SK-N-SH treated with all-trans-retinoic acid at 6 μM for 48 hours (cell line): ENCODE measurements at regions not wholly inside any gene's neighbourhood (a gene's known extent, or its start where the extent isn't known, plus 50 kb on each side); places are given as distances from the start of the nearest gene placed in this dataset.

Source experiments
- ATAC-seq: fragments of 200-7000 bp; cut with Tn5 transposase; 3 replicates; pipeline ENCODE4 v1.9.1; 2020; ENCODE audit warnings: mild to moderate bottlenecking, moderate library complexity
- ARNTL ChIP-seq: fragments of 450-650 bp; formaldehyde crosslinking; IDR thresholded peaks from 2 replicates; pipeline ENCODE4 v1.5.0; 2020; ENCODE audit warnings: low read depth, mild to moderate bottlenecking, moderate library complexity, borderline replicate concordance
- BACH2 ChIP-seq: fragments of 250-450 bp; sonication (Bioruptor Pico); IDR thresholded peaks from 2 replicates; pipeline ENCODE4 v1.9.0; 2021; ENCODE audit warnings: mild to moderate bottlenecking, borderline replicate concordance
- CSDC2 ChIP-seq: fragments of 250-450 bp; sonication (Bioruptor Pico); IDR thresholded peaks from 2 replicates; pipeline ENCODE4 v1.5.0; 2020; ENCODE audit warnings: mild to moderate bottlenecking, moderate library complexity
- ESRRG ChIP-seq: fragments of 250-450 bp; sonication (Bioruptor Pico); IDR thresholded peaks from 2 replicates; pipeline ENCODE4 v1.6.1; 2021; ENCODE audit warnings: mild to moderate bottlenecking
- GLIS3 ChIP-seq: fragments of 250-450 bp; sonication (Bioruptor Pico); IDR thresholded peaks from 2 replicates; pipeline ENCODE4 v1.5.0; 2020; ENCODE audit warnings: mild to moderate bottlenecking, moderate library complexity
- OSR1 ChIP-seq: fragments of 250-450 bp; sonication (Bioruptor Pico); IDR thresholded peaks from 2 replicates; pipeline ENCODE4 v1.8.0; 2022; ENCODE audit warnings: moderate library complexity, mild to moderate bottlenecking, inconsistent platforms
- PATZ1 ChIP-seq: fragments of 250-450 bp; sonication (Bioruptor Pico); IDR thresholded peaks from 2 replicates; pipeline ENCODE4 v1.8.0; 2020; ENCODE audit warnings: mild to moderate bottlenecking, moderate library complexity, borderline replicate concordance
- PPARA ChIP-seq: fragments of 250-450 bp; sonication (Bioruptor Pico); IDR thresholded peaks from 2 replicates; pipeline ENCODE4 v1.5.0; 2020; ENCODE audit warnings: mild to moderate bottlenecking, borderline replicate concordance
- RARB ChIP-seq: fragments of 250-450 bp; sonication (Bioruptor Pico); IDR thresholded peaks from 2 replicates; pipeline ENCODE4 v1.8.0; 2021; ENCODE audit warnings: mild to moderate bottlenecking, moderate library complexity
- SNAI2 ChIP-seq: fragments of 250-450 bp; sonication (Bioruptor Pico); IDR thresholded peaks from 2 replicates; pipeline ENCODE4 v1.5.0; 2020; ENCODE audit warnings: mild to moderate bottlenecking, moderate library complexity
- TCF4 ChIP-seq: fragments of 250-450 bp; sonication (Bioruptor Pico); IDR thresholded peaks from 2 replicates; pipeline ENCODE4 v1.8.0; 2021; ENCODE audit warnings: mild to moderate bottlenecking, moderate library complexity, borderline replicate concordance
- TOX ChIP-seq: fragments of 250-450 bp; sonication (Bioruptor Pico); IDR thresholded peaks from 2 replicates; pipeline ENCODE4 v1.8.0; 2021; ENCODE audit warnings: mild to moderate bottlenecking, moderate library complexity, borderline replicate concordance
- TSHZ2 ChIP-seq: fragments of 250-450 bp; sonication (Bioruptor Pico); IDR thresholded peaks from 2 replicates; pipeline ENCODE4 v1.5.0; 2020; ENCODE audit warnings: mild to moderate bottlenecking, moderate library complexity
- ZC3H10 ChIP-seq: fragments of 250-450 bp; sonication (Bioruptor Pico); IDR thresholded peaks from 2 replicates; pipeline ENCODE4 v1.5.1; 2021; ENCODE audit warnings: mild to moderate bottlenecking, moderate library complexity
- ZFP3 ChIP-seq: fragments of 250-450 bp; sonication (Bioruptor Pico); IDR thresholded peaks from 2 replicates; pipeline ENCODE4 v1.5.0; 2020; ENCODE audit warnings: mild to moderate bottlenecking, moderate library complexity
- ZFP30 ChIP-seq: fragments of 450-650 bp; formaldehyde crosslinking; IDR thresholded peaks from 2 replicates; pipeline ENCODE4 v1.5.0; 2022; ENCODE audit warnings: mild to moderate bottlenecking, moderate library complexity
- ZNF565 ChIP-seq: fragments of 450-650 bp; formaldehyde crosslinking; conservative IDR thresholded peaks from 2 replicates; pipeline ENCODE4 v1.5.0; 2020; ENCODE audit warnings: low read depth, mild to moderate bottlenecking, moderate library complexity
- ZNF70 ChIP-seq: fragments of 450-650 bp; formaldehyde crosslinking; IDR thresholded peaks from 2 replicates; pipeline ENCODE4 v1.5.0; 2020; ENCODE audit warnings: mild to moderate bottlenecking, moderate library complexity
- ZNF8 ChIP-seq: fragments of 450-650 bp; formaldehyde crosslinking; IDR thresholded peaks from 2 replicates; pipeline ENCODE4 v1.5.0; 2020; ENCODE audit warnings: mild to moderate bottlenecking, moderate library complexity
- TF ChIP-seq, protein P1 (sequence below): fragments of 250-450 bp; sonication (Bioruptor Pico); IDR thresholded peaks from 2 replicates; pipeline ENCODE4 v1.5.1; 2020; ENCODE audit warnings: low read depth, mild to moderate bottlenecking, moderate library complexity
- TF ChIP-seq, protein P2 (sequence below): fragments of 250-450 bp; sonication (Bioruptor Pico); IDR thresholded peaks from 2 replicates; pipeline ENCODE4 v1.5.1; 2021; ENCODE audit warnings: mild to moderate bottlenecking, moderate library complexity
- TF ChIP-seq, protein P3 (sequence below): fragments of 250-450 bp; sonication (Bioruptor Pico); IDR thresholded peaks from 2 replicates; pipeline ENCODE4 v1.8.0; 2021; ENCODE audit warnings: low read depth, mild to moderate bottlenecking, moderate library complexity, borderline replicate concordance

DNA sequence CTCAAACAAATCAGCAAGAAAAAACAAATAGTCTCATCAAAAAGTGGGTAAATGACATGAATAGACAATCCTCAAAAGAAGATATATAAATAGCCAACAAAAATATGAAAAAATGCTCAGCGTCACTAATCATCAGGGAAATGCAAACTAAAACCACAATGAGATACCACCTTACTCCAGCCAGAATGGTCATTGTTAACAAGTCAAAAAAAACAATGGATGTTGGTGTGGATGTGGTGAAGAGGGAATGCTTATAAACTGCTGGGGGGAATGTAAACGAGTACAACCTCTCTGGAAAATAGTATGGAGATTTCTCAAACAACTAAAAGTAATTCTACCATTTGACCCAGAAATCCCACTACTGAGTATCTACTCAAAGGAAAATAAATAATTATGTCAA is 239.2 kb upstream of the RFC3 start:
- no peak for TF ChIP-seq ZNF8 (CRISPR knock-in tag)
- TF ChIP-seq, protein P1, sequence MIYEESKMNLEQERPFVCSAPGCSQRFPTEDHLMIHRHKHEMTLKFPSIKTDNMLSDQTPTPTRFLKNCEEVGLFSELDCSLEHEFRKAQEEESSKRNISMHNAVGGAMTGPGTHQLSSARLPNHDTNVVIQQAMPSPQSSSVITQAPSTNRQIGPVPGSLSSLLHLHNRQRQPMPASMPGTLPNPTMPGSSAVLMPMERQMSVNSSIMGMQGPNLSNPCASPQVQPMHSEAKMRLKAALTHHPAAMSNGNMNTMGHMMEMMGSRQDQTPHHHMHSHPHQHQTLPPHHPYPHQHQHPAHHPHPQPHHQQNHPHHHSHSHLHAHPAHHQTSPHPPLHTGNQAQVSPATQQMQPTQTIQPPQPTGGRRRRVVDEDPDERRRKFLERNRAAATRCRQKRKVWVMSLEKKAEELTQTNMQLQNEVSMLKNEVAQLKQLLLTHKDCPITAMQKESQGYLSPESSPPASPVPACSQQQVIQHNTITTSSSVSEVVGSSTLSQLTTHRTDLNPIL (CRISPR knock-in tag) = no peak
- TF ChIP-seq ZNF565 (CRISPR knock-in tag) = no peak
- no peak for TF ChIP-seq ZFP3 (CRISPR knock-in tag)
- no peak for TF ChIP-seq TSHZ2 (CRISPR knock-in tag)
- no peak for TF ChIP-seq CSDC2 (CRISPR knock-in tag)
- no peak for ATAC-seq

DNA sequence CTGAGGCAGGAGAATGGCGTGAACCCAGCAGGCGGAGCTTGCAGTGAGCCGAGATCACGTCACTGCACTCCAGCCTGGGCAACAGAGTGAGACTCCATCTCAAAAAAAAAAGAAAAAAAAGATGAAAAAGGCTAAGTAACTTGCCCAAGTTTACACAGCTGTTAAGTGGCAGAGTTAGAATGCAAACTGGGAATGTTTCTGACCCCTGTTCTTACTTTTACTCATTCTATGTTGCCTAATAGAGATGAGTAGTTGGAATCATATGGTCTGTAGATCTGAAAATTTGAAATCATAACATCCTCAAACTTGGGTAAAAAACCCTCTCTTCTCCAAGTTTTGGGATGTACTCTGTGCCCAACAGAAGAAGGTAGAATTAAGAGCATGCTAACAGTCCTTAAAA is 235.8 kb upstream of the RFC3 start:
- TF ChIP-seq ESRRG (CRISPR knock-in tag) (no peak), RARB (CRISPR knock-in tag) (no peak), ZC3H10 (CRISPR knock-in tag) (no peak), BACH2 (CRISPR knock-in tag) (no peak), ZFP30 (CRISPR knock-in tag) (no peak), ARNTL (no peak), GLIS3 (CRISPR knock-in tag) (no peak), ZNF70 (CRISPR knock-in tag) (no peak), TOX (CRISPR knock-in tag) (no peak), TSHZ2 (CRISPR knock-in tag) (no peak), OSR1 (no peak), PATZ1 (no peak), ZNF8 (CRISPR knock-in tag) (no peak)
- no peak for ATAC-seq

- ATAC-seq = no peak
- TF ChIP-seq SNAI2 (CRISPR knock-in tag) = no peak
- no peak for TF ChIP-seq TCF4 (CRISPR knock-in tag)
- TF ChIP-seq, protein P1 (CRISPR knock-in tag) = no peak
- no peak for TF ChIP-seq ESRRG (CRISPR knock-in tag)
- TF ChIP-seq, protein P2, sequence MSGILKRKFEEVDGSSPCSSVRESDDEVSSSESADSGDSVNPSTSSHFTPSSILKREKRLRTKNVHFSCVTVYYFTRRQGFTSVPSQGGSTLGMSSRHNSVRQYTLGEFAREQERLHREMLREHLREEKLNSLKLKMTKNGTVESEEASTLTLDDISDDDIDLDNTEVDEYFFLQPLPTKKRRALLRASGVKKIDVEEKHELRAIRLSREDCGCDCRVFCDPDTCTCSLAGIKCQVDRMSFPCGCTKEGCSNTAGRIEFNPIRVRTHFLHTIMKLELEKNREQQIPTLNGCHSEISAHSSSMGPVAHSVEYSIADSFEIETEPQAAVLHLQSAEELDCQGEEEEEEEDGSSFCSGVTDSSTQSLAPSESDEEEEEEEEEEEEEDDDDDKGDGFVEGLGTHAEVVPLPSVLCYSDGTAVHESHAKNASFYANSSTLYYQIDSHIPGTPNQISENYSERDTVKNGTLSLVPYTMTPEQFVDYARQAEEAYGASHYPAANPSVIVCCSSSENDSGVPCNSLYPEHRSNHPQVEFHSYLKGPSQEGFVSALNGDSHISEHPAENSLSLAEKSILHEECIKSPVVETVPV (CRISPR knock-in tag) = no peak
- no peak for TF ChIP-seq GLIS3 (CRISPR knock-in tag)
- TF ChIP-seq CSDC2 (CRISPR knock-in tag) = no peak
- TF ChIP-seq ZNF8 (CRISPR knock-in tag) = no peak
- TF ChIP-seq TSHZ2 (CRISPR knock-in tag) = no peak
- TF ChIP-seq PPARA (CRISPR knock-in tag) = no peak
- TF ChIP-seq ZFP3 (CRISPR knock-in tag) = no peak
- TF ChIP-seq, protein P3, sequence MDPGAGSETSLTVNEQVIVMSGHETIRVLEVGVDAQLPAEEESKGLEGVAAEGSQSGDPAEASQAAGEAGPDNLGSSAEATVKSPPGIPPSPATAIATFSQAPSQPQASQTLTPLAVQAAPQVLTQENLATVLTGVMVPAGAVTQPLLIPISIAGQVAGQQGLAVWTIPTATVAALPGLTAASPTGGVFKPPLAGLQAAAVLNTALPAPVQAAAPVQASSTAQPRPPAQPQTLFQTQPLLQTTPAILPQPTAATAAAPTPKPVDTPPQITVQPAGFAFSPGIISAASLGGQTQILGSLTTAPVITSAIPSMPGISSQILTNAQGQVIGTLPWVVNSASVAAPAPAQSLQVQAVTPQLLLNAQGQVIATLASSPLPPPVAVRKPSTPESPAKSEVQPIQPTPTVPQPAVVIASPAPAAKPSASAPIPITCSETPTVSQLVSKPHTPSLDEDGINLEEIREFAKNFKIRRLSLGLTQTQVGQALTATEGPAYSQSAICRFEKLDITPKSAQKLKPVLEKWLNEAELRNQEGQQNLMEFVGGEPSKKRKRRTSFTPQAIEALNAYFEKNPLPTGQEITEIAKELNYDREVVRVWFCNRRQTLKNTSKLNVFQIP = no peak
- no peak for TF ChIP-seq BACH2 (CRISPR knock-in tag)
- no peak for TF ChIP-seq ZC3H10 (CRISPR knock-in tag)
These were observed 234.6 kb upstream of the RFC3 start for GRCh38 chr13:33583398-33583797.
